K562 (cell line): ENCODE measurements at regions not wholly inside any gene's neighbourhood (a gene's known extent, or its start where the extent isn't known, plus 50 kb on each side); places are given as distances from the start of the nearest gene placed in this dataset.

Experiments
- CAMTA2 ChIP-seq: fragments of 250-450 bp; sonication (Bioruptor Pico); conservative IDR thresholded peaks from 2 replicates; pipeline ENCODE4 v1.5.1; 2022
- PHB2 ChIP-seq: fragments of 450-650 bp; IDR thresholded peaks from 2 replicates; pipeline ENCODE4 v1.6.1; 2017; ENCODE audit warnings: low read depth
- SIN3A ChIP-seq, 2 experiments: fragments of 150-350 bp in 1 of 2; IDR thresholded peaks; 2 replicates each; pipeline ENCODE4 v1.6.1; 2011 to 2016; ENCODE audit warnings: borderline replicate concordance in 2 of 2, low read depth in 2 of 2, low read length in 2 of 2, mild to moderate bottlenecking in 2 of 2, moderate library complexity in 2 of 2; ENCODE audit not compliant: control insufficient read depth in 1 of 2
- SMC3 ChIP-seq: conservative IDR thresholded peaks from 2 replicates; pipeline ENCODE4 v1.6.1; 2011; ENCODE audit warnings: low read depth, low read length, improper control_type of control experiment; ENCODE audit not compliant: insufficient read depth
- TEAD4 ChIP-seq, 2 experiments: sonication (generic) in 1 of 2; formaldehyde crosslinking in 1 of 2; IDR thresholded peaks; 2 replicates each; pipeline versions ENCODE4 v1.6.1 to v1.8.0; 2012 to 2022; ENCODE audit warnings: borderline replicate concordance in 1 of 2, inconsistent platforms in 1 of 2, low read length in 1 of 2, mild to moderate bottlenecking in 1 of 2, missing genetic modification reagents in 1 of 2
- ZNF75A ChIP-seq: fragments of 450-650 bp; formaldehyde crosslinking; IDR thresholded peaks from 2 replicates; pipeline ENCODE4 v1.4.0; 2020; ENCODE audit warnings: mild to moderate bottlenecking
- TF ChIP-seq, protein P1 (sequence below), 3 experiments: IDR thresholded peaks in 2 of 3; conservative IDR thresholded peaks in 1 of 3; 2 replicates each; pipeline ENCODE4 v1.5.1; 2011 to 2012; ENCODE audit warnings: low read length in 3 of 3, mild to moderate bottlenecking in 3 of 3, control low read depth in 2 of 3, improper control_type of control experiment in 1 of 3, inconsistent platforms in 1 of 3, low read depth in 1 of 3, mixed read lengths in 1 of 3, moderate library complexity in 1 of 3; ENCODE audit not compliant: insufficient read depth in 2 of 3

DNA sequence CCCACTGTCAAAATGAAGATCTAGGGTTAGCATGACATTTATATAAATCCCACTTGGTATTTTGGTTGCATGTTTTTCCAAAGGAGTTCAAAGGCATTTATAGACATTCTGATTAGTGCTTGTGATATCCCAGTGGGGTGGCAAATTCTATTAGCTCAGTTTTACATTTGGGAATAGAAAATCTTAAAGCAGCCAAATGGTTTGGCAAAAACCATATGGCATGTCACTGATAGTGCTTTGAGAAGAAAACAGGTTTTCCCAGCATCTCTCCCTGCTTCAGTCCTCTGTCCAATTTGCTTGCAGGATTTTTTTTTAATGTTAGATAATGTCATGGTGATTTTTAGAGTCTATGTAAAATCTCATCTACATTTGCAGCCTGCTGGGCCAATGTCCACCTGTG is 225.1 kb upstream of the DIO3 start:
- no peak for TF ChIP-seq CAMTA2 (CRISPR knock-in tag)
- TF ChIP-seq PHB2: no peak
- TF ChIP-seq SMC3: no peak
- no peak for TF ChIP-seq ZNF75A
- TF ChIP-seq SIN3A (IDR thresholded peaks at IDR 0.05; ENCODE audit: borderline replicate concordance in 2 of 2, control insufficient read depth in 1 of 2, low read depth in 2 of 2, low read length in 2 of 2): no peak
- TF ChIP-seq, protein P1, sequence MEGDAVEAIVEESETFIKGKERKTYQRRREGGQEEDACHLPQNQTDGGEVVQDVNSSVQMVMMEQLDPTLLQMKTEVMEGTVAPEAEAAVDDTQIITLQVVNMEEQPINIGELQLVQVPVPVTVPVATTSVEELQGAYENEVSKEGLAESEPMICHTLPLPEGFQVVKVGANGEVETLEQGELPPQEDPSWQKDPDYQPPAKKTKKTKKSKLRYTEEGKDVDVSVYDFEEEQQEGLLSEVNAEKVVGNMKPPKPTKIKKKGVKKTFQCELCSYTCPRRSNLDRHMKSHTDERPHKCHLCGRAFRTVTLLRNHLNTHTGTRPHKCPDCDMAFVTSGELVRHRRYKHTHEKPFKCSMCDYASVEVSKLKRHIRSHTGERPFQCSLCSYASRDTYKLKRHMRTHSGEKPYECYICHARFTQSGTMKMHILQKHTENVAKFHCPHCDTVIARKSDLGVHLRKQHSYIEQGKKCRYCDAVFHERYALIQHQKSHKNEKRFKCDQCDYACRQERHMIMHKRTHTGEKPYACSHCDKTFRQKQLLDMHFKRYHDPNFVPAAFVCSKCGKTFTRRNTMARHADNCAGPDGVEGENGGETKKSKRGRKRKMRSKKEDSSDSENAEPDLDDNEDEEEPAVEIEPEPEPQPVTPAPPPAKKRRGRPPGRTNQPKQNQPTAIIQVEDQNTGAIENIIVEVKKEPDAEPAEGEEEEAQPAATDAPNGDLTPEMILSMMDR (IDR thresholded peaks at IDR 0.05 in 2 of 3, conservative IDR thresholded peaks at IDR 0.05 in 1 of 3; ENCODE audit: insufficient read depth in 2 of 3, low read depth in 1 of 3, low read length in 3 of 3): no peak
- no peak for TF ChIP-seq TEAD4 (IDR thresholded peaks at IDR 0.05; ENCODE audit: low read length)
- TF ChIP-seq TEAD4 (CRISPR knock-in tag; IDR thresholded peaks at IDR 0.05; ENCODE audit: borderline replicate concordance): no peak
